ENCODE measurements at regions not wholly inside any gene's neighbourhood (a gene's known extent, or its start where the extent isn't known, plus 50 kb on each side); places are given as distances from the start of the nearest gene placed in this dataset.

- TF ChIP-seq POLR2AphosphoS5 (IDR thresholded peaks at IDR 0.05) (no peak), CTCF (IDR thresholded peaks at IDR 0.05) (no peak), POLR2A (IDR thresholded peaks at IDR 0.05) (no peak), EP300 (IDR thresholded peaks at IDR 0.05) (no peak)
Measured at GRCh38 chr18:38481576-38481975, 916.0 kb upstream of the CELF4 start.
